ENCODE measurements at regions not wholly inside any gene's neighbourhood (a gene's known extent, or its start where the extent isn't known, plus 50 kb on each side); places are given as distances from the start of the nearest gene placed in this dataset.
"Not testable (repeated sequence)": the region's sequence is repeated elsewhere in the genome, so short reads cannot be mapped to it uniquely, and the experiment has no call there.

DNA sequence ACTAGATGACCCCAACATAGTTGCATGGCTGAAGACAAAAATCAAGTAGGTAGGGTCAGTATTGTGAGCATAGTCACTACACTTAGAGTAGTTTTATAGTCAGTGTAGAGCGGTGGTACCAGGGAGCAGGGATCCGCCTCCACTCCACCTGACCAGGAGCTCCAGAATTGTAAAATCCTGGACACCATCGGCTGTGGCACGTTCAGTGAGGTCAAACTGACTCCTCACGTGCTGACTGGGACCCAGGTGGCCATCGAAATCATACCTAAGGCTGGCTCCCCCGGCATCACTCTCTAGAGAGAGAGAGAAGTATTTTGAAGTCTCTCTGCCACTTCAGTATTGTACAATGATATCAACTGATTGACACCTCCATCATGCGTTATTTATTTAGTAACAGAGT lies 59.7 kb upstream of the TAMM41 start:
- TF ChIP-seq, protein P1, sequence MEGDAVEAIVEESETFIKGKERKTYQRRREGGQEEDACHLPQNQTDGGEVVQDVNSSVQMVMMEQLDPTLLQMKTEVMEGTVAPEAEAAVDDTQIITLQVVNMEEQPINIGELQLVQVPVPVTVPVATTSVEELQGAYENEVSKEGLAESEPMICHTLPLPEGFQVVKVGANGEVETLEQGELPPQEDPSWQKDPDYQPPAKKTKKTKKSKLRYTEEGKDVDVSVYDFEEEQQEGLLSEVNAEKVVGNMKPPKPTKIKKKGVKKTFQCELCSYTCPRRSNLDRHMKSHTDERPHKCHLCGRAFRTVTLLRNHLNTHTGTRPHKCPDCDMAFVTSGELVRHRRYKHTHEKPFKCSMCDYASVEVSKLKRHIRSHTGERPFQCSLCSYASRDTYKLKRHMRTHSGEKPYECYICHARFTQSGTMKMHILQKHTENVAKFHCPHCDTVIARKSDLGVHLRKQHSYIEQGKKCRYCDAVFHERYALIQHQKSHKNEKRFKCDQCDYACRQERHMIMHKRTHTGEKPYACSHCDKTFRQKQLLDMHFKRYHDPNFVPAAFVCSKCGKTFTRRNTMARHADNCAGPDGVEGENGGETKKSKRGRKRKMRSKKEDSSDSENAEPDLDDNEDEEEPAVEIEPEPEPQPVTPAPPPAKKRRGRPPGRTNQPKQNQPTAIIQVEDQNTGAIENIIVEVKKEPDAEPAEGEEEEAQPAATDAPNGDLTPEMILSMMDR (conservative IDR thresholded peaks at IDR 0.05), result no peak

DNA sequence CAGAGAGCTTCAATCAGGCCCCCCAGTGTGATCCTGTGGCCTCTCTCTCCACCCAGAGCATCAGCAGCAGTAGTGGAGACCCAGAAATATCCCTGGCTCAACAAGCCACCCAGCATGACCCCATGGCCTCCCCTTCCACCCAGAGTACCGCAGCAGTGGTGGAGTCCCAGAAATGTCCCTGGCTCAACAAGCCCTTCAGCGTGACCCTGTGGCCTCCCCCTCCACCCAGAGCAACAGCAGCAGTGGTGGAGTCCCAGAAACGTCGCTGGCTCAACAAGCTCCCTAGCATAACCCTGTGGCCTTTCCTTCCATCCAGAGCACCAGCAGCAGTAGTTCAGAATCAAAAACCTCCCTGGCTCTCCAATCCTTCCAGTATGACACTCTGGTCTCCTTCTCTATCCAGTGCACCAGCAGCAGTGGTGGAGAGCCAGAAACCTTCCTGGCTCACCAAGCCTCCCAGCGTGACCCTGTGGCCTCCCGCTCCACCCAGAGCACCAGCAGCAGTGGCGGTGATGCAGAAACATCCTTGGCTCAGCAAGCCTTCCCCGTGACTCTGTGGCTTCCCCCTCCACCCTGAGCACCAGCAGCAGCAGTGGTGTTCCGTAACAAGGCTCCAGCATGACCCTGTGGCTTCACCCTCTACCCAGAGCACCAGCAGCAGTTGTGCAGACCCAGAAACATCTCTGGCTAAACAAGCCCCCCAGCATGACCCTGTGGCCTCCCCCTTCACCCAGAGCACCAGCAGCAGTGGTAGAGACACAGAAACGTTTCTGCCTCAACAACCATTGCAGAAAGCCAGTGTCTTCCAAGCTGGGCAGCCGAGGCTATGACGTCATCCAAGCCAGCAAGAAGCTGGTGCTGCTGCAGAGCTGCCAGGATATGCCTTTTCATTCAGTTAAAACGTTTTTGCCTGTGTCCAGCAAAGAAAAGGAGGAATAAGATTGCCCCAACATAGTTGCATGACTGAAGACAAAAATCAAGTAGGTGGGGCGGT lies 61.3 kb upstream of the TAMM41 start:
- no peak overlapping the region for H3K27ac ChIP-seq
- TF ChIP-seq, protein P1 (conservative IDR thresholded peaks at IDR 0.05), result no peak

More for the DNA sequence above, 59.7 kb upstream of the TAMM41 start:
- no peak overlapping the region for H3K27ac ChIP-seq

DNA sequence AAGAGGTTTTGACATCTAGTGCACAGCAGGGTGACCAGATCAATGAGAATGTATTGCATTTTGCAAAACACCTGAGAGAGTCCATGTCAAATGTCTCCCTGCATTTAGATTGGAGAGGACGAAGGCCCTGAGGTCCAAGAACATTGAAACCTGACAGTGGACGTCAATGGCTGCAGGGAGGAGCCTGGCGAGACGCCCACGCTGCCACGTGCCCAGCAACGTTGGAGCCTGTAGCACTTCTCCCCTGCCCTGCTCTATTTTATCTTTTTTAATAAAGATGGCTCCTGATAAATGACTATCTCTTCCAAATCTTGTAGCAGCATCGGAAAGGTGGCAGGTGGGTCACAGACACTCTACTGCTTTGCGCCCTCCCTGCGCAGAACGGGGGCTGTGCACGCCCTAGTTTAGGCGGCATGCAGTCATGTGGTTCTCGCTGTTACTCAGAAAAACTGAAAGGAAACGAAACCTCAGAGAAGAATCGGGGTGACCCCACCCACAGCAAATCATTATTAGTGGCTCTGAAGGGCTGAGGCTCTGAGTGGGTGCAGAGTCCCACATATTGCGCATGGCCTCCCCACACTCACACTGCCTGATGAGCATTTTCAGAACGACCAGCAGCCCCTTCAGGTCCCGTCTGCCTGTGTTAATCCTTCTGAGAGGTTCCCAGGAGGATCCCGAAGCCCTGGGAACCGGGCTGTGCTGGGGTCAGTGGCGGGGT lies 62.5 kb upstream of the TAMM41 start:
- no peak overlapping the region for H3K27ac ChIP-seq
- TF ChIP-seq, protein P1 (conservative IDR thresholded peaks at IDR 0.05), result no peak

DNA sequence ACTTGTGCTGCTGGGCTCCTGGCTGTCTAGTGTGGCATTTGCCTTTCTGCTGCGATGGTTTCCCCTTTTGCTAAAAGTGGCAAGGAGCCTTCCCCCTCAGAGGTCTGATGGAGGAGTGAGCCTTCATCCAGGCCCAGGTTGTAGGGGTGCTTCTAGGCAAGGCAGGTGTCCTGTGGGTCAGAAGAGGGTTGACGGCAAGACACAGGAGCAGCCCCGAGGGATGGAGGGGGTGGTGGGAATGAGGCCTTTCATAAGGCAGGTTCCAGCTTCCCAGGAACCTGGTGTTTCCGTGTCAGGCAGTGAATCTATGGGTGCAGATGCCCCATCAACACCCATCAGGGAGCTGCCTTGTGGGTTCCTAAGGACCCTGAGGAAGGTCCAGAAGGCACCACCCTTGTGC lies 63.0 kb upstream of the TAMM41 start:
- no peak overlapping the region for H3K27ac ChIP-seq

DNA sequence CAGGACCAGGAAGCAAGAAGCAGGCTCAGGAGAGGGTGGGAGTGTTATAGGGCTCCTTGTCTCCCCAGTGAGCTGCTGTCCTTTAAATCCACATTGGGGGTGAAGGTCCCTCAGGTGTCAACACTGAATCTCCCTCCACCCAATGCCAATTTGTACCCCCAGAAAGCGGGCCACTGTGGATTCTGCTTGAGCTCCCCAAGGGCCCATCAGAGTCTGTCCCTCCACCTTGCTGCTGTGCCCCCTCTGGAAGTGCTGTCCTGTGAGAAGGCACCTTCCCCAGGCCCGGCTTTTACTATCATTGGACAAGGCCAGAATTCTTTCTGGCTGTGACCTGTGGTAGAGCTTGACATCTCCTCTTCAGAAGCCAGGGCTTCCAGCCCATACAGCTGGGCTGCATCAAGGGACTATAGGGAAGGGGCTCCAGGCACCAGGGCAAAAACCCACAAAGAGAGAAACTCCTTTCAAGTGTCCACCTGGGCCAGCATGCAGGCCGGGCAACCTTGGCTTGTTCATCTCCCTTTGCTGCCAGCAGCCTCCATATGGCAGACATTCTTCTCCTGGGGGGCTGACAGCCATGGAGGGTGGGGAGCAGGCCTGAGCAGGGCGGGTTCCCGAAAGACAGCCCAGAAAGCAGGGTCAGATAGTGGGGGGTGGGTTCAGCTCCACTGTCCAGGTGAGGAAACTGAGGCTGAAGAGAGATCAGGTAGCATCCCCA lies 63.7 kb upstream of the TAMM41 start:
- not testable (repeated sequence) for H3K27ac ChIP-seq

More for the DNA sequence above, 63.0 kb upstream of the TAMM41 start:
- TF ChIP-seq, protein P1 (conservative IDR thresholded peaks at IDR 0.05), result no peak

DNA sequence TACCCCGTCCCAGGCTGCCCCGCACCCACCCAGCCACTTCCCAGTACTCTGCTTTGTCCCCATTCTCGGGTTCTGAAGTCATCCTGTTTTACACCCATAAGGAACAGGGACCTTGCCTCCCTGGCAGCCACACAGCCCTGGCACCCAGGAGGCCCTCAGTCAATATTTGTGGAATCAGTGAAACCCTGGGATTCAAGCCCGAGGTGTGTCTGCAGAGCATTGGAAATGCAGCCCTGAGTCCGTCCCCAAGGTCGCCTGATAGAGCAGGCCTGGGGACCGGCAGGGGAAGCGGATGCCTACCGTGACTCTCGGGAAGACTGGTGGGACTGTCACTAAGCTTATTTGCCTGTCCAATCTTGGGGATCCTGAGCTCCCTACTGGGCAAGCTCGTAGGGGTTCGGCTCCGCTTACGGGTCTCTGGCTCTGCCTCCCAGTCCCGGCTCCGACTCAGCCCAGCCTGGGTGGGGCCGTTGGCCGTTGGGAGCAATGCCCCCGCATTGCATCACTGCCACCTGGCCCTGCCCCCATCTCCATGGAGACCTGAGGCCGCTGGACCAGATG lies 64.4 kb upstream of the TAMM41 start:
- TF ChIP-seq, protein P1 (conservative IDR thresholded peaks at IDR 0.05), result no peak
- no peak overlapping the region for H3K27ac ChIP-seq

DNA sequence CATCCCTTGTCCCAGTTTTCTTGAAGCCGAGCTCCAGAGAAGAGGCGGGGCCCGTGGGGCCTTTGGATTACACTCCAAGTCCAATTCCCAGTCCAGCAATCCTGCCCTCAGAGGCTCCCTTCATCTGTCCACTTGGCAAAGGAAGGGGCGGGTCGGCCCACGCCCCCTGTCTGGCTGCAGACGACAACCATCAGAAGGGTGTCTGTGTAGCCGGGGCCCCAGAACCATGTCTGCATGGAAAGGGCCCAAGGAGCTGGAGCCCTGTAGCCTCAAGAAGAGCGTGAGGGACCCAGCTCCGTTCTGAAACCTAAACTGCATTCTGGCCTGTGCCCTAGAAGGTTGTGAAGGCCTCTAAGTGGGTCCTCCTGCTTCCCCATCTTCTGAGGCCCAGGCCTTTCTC lies 65.2 kb upstream of the TAMM41 start:
- not testable (repeated sequence) for H3K27ac ChIP-seq

DNA sequence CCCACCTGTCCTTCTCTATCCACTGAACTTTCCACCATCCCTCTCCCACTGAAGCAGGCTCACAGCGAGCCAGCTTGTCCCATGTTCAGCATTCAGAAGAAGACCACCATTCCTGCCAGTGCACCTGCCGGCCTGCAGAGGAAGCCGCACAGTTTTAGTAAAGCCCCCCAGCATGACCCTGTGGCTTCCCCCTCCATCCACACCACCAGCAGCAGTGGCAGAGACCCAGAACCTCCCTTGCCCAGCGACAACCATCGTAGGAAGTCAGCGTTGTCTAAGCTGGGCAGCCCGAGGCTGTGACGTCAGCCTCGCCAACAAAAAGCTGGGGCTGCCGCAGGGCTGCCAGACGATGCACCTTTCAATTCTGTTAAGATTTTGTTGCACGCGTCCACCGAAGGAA lies 66.6 kb upstream of the TAMM41 start:
- TF ChIP-seq, protein P1 (conservative IDR thresholded peaks at IDR 0.05), result no peak
- H3K27ac ChIP-seq, result no peak overlapping the region
